Stimulated activated CD8-positive, alpha-beta memory T cell treated with anti-CD3 and anti-CD28 coated beads, Interleukin-15, amount 100 ng/mL, for 48 hours (primary cell): ENCODE measurements at regions not wholly inside any gene's neighbourhood (a gene's known extent, or its start where the extent isn't known, plus 50 kb on each side); places are given as distances from the start of the nearest gene placed in this dataset.
"Not testable (repeated sequence)": the region's sequence is repeated elsewhere in the genome, so short reads cannot be mapped to it uniquely, and the experiment has no call there.

Experiments
- DNase-seq, 2 donors: peaks; one replicate each; pipeline ENCODE4 v3.0.0-alpha.2; 2020; ENCODE audit warnings: low read depth in 2 of 2

GRCh38 chr1:22196041-22196440 lies 53.1 kb upstream of the WNT4 start:
- DNase-seq = no peak

DNA sequence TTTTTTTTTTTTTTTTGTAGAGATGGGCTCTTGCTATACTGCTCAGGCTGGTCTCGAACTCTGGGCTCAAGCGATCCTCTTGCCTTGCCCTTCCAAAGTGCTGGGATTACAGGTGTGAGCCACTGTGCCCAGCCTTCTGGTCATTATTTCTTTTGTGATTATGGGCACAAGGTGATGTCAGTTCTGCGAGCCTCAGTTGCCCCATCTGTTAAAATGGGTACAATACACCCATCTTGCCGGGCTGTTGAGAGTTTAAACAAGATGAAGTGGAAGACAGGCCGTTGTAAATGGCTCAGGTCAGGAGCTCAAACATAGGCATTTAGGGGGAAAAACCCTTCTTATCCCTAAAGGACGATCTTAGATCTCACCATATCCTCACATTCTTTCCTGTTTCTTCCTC lies 53.7 kb upstream of the WNT4 start:
- no peak for DNase-seq

- no peak for DNase-seq
Observed at GRCh38 chr1:22197644-22198043, 54.7 kb upstream of the WNT4 start.

GRCh38 chr1:22201023-22201422 lies 58.1 kb upstream of the WNT4 start:
- no peak for DNase-seq

DNA sequence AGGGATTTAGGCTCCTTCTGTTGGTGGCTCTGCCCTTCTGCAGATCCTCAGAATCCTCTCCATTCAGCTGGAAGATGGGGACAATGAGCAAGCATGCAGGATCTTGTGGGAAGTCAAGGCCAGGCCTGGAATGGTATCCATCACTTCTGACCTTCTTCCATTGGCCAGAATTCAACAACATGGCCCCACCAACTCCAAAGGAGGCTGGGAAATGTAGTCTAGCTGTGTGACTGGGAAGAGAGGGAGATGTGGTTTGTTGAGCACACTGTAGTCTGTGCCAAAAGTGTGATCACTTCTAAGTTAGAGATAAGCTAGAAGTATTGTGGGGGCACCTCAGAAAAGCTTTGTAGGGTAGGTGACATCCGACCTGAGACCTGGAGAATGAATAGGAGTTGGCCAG lies 60.4 kb upstream of the WNT4 start:
- no peak for DNase-seq

- DNase-seq = no peak
Observed at GRCh38 chr1:22204057-22204840, 61.4 kb upstream of the WNT4 start.

DNA sequence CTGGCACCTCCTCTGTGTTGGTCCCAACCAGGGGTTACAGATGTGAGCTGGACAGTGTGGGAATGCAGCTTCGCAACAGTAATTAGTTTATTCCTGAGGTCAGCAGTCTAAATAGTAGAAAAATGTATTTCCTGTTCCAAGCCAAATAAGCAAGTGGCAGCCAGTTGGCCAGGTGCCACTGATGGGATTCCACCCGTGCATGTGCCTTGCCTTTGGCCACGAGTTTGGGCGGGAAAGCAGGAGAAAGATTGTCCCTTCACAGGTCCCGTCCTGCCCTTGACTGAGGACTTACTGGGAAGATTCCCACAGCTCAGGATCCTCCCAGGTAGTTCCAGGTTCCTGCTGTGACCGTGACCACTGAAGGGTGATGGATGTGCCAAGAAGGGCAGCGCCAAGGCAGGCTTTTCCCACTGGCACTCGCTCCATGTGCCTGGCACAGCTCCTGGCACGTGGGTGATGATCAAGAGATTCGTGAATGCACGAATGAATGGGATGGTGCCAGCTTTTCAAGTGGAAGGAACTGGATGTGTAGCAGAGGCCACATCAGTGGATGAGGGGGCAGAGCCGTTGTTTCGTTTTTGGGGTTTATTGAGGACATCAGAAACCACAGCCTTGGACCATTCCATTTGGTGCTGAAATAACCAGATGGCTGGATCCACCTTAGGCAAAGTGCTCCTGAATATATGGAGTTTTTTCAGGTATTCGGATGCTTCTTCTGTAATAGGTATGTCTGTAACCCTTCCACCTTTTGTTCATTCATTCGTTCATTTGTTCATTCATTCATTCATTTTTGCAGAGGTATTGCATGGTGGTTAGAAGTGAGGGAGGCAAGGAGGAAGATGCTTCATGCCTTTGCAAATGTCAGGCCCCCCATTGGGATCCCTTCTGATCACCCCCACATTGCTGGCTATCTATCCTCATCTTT lies 62.4 kb upstream of the WNT4 start:
- DNase-seq = no peak

DNA sequence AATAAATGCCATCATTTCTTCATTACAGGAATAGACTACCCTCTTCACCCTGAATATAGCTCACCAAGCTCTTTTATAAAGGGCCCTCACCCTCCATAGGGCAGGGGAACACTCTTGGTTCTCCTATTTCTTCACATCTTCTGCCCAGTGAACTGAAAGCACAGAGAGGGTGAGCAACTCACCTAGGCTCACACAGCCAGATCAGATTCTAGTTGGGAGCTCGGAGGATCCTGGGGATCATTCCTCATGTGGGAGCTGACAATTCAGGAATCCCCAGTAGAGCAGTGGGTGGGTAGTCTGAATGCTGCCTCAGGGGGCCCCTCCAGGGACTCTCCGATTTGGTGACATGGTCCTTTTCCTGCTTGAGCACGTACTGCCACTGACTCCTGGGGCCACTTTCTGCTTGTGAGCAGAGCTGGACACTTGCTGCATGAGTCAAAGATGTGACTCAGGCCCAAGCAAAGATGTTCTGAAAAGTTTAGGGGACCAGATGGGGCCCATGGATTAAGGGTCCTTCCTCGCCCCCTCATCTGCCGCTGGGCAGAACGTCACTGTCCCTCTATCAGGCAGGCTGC lies 63.7 kb upstream of the WNT4 start:
- no peak for DNase-seq

GRCh38 chr1:22207511-22208267 lies 64.8 kb upstream of the WNT4 start:
- DNase-seq = no peak

DNA sequence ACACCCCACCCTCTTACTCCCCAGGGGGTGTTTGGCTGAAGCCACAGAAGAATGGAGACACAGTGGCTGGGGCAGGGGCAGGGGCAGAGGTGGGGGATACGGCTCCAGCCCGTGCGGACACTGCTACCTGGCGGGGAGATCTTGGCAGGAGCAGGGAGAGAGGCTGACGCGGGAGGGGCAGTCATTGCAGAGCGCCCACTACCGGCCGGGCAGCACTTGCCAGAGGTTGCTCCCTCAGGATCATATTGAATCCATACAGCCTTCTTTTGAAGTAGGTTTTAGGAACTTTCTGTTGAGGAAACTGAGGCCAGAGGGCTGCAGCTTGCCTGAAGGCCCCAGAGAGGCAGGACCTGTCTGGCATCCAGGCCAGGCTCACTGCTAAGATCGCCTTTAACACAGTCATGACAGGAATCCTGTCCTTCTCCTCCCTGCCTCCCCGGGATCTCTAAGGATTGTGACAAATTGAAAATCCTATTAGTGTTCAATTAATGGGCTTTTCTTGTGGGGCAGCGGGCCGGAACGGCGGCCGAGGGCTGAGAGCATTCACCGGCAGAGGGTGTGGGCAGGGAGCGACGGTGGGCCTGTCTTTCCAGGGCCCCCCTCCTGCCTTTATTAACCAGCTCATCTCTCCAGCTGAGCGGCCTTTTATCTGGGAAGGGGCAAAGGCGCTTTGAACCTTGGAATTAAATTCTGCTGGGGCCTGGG lies 65.5 kb upstream of the WNT4 start:
- no peak for DNase-seq

DNA sequence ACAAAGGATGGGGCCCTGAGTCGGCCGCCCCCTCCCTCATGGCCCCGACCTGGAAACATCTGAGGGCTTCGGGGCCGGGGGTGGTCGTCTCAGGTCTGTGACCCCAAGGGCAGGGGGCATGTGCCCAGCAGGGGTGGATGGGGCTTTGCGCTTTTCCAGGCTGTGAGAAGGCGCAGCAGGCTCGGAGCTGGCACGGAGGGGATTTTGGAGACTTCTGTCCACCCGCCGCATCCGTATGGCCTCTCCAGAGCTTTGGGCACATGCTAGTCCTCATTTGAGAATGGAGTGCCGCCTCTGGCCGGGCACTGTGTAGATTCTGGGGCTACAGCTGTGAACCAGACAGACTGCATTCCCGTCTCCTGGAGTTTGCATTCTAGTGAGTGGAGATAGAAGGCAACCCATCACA lies 66.1 kb upstream of the WNT4 start:
- no peak for DNase-seq

DNA sequence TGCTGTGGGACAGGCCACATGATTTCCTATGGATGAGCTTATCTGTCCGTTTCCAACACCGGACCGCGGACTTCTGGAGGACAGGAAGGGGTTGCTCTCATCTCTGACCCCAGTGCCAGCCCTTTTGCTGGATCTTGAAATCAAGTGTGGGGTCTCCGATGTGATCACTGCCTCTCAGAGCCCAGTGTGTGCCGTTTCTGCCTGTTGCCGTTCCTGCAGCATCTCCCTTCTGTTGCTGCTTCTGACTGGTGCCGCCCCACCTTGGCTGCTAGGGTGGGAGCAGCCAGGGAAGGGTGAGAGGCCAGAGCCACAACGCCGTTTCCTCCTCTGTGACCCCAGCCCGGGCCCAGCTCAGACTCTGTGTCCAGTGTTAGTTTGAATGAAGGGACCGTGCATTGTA lies 67.3 kb upstream of the WNT4 start:
- DNase-seq = no peak

DNA sequence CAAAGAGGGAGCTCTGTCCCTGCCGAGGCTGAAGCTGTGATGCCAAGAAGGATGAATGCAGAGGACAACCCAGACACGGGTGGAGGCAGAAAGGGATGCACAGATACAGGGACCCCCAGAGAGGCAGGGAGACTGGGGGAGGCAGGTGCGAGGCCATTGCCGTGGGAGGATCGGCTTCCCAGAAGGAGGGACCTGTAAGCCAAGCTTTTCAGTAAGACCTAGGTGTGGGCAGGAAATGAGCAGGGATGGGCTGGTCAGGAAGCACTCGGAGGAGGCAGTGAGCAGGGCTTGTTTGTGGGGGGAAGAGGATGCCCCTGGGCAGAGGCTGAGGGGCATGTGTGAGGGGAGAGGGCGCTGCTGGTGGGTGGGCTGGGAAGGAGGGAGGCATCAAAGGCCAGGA lies 67.7 kb upstream of the WNT4 start:
- no peak for DNase-seq

DNA sequence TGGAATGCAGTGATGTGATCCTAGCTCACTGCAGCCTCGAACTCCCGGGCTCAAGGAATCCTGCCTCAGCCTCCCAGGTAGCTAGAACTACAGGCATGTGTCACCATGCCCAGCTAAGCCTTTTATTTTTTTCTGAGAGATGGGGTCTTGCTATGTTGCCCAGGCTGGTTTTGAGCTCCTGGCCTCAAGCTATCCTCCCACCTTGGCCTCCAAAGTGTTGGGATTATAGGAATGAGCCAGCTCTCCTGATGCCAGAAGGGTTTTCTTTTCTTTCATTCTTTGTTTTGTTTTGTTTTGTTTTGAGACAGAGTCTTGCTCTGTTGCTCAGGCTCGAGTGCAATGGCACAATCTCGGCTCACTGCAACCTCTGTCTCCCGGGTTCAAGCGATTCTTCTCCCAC lies 68.6 kb upstream of the WNT4 start:
- DNase-seq = not testable (repeated sequence)

DNA sequence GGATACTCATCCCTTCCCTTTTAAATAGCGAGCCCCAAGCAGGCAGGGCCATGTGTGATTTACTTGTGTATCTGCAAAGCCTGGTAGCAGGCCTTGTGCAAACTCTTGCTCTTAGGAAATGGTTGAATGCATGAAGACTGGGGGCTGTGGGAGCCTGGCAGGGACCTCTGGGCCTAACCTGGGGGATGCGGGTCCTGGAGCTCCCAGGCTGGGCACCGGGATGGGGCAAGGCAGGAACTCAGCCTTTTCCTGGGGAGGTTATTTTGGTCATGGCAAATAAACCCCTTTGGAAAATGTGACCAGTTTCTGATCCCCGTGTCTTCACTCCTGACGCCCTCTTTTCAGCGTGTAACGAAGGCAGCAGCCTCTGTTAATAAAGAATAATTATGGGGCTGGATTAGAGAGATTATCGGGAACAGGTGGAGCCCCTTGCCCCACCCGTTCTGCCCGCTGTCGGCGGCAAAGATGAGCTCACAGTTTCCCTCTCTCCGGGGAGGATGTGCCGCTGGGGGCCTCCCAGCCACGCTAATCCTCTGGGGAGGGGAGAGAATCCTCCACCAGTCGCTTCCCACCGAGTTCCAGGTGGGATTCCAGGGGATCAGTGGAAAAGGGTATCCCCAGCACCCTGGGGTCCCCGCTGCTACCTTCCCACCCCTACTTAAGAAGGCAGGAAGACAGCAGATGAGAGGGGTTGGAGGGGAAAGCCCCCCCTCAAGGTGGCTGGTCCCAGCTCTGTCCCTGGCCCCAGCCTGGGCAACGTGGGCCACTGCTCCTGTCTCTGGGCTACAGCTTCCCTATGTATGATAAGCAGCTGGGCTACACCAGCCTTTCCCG lies 69.7 kb upstream of the WNT4 start:
- no peak for DNase-seq

GRCh38 chr1:22216210-22216883 lies 73.5 kb upstream of the WNT4 start:
- no peak for DNase-seq

DNA sequence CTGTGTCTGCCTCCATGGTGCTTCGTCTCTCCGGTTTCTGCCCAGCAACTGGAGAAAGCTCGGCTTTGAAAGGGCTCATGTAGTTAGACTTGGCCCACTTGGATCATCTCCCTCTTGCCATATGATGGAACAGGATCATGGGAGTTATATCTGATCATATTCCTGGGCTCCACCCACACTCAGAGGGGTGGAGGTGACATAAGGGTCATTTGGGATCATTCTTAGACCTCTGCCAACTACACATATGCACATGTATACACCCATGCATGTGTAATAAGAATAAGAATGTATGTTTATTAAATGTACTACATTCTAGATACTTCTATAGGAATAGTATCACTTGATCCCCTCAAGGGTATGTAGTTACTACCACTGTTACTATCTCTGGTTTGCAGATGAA lies 74.1 kb upstream of the WNT4 start:
- no peak for DNase-seq

- DNase-seq = no peak
Observed at GRCh38 chr1:22217811-22218460, 75.0 kb upstream of the WNT4 start.

DNA sequence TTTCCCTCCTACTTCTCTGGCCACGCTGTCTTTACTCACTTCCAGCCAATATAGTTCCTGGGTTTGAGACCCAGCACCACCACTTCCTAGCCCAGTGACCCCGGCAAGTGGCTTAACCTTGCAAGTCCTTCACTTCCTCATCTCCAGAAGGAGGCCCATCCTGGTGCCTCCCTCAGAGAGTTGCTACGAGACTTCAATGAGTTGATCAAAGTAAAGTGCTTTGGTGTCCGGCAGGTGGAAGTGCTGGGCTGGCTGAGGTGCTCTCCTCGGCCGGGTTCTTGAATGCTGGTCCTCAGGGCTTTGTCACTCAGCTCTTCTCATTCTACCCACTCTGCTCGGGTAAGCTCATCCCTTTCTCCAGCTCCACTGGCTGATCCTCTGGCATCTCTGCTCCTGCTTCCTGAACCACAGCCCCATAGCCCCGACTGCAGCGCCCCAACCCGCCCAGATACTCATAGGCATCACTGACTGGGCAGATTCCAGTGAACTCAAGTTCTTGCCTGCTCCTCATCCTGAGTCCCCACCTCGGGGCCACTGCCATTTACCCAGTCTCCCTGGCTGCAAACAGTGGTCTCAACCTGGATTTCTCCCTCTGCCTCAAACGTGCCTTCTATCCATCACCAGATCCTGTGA lies 75.8 kb upstream of the WNT4 start:
- no peak for DNase-seq
